ENCODE measurements at regions not wholly inside any gene's neighbourhood (a gene's known extent, or its start where the extent isn't known, plus 50 kb on each side); places are given as distances from the start of the nearest gene placed in this dataset.

GRCh38 chr9:89811356-89811755, 206.5 kb downstream of the GADD45G start:
- H3K4me1 ChIP-seq = no peaks in the 10 kb centered on the region
- TF ChIP-seq, protein P1, sequence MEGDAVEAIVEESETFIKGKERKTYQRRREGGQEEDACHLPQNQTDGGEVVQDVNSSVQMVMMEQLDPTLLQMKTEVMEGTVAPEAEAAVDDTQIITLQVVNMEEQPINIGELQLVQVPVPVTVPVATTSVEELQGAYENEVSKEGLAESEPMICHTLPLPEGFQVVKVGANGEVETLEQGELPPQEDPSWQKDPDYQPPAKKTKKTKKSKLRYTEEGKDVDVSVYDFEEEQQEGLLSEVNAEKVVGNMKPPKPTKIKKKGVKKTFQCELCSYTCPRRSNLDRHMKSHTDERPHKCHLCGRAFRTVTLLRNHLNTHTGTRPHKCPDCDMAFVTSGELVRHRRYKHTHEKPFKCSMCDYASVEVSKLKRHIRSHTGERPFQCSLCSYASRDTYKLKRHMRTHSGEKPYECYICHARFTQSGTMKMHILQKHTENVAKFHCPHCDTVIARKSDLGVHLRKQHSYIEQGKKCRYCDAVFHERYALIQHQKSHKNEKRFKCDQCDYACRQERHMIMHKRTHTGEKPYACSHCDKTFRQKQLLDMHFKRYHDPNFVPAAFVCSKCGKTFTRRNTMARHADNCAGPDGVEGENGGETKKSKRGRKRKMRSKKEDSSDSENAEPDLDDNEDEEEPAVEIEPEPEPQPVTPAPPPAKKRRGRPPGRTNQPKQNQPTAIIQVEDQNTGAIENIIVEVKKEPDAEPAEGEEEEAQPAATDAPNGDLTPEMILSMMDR (IDR thresholded peaks at IDR 0.05) = no peak
- no peak overlapping the region for H3K4me3 ChIP-seq
- H3K27me3 ChIP-seq = no peaks in the 10 kb centered on the region
- H3K9me3 ChIP-seq = no peaks in the 10 kb centered on the region
- no peak for DNase-seq
- no peak overlapping the region for H3K27ac ChIP-seq
- H3K9ac ChIP-seq (ENCODE audit: low read depth in 2 of 2, low read length in 2 of 2) = no peak overlapping the region
- intact Hi-C loops (cut with DNase I) = no loop called here
- H3K36me3 ChIP-seq = no peaks in the 10 kb centered on the region

DNA sequence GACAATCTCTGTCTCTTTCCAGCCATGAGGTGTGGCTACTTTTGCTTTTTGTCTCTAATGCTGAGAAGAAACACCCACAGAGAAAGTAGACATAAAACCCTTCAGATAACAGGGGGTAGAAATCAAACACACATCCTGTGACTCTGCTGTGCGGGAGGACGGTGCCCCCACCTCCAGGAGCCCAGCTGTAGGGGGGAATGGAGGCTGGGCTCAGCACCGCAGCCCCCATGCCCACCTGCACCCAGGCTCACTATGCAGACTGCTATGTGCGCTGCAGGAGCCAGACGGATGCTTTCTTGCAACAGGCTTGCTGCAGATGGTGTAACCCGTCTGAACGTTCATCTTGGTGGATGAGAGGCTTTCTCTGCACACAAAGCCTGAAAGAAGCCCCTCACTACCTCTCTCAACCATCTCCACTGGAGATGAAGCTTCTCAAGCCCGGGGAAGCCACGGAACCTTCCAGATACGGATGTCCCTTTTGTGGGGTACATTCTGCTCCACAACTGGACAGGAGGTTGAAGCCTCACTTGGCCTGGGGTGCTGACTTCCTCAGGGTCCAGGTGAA, 207.2 kb downstream of the GADD45G start:
- Histone ChIP-seq H3K4me1 (no peaks in the 10 kb centered on the region), H3K9me3 (no peaks in the 10 kb centered on the region), H3K4me3 (no peak overlapping the region), H3K27ac (no peak overlapping the region), H3K36me3 (no peaks in the 10 kb centered on the region), H3K27me3 (no peaks in the 10 kb centered on the region), H3K9ac (ENCODE audit: low read depth in 2 of 2, low read length in 2 of 2) (no peak overlapping the region)
- no peak for DNase-seq
- intact Hi-C loops (cut with DNase I) = no loop called here
- TF ChIP-seq, protein P1 (IDR thresholded peaks at IDR 0.05) = no peak

- Histone ChIP-seq H3K27ac (no peak overlapping the region), H3K36me3 (no peaks in the 10 kb centered on the region), H3K4me1 (no peaks in the 10 kb centered on the region), H3K27me3 (no peaks in the 10 kb centered on the region), H3K9me3 (no peaks in the 10 kb centered on the region), H3K9ac (ENCODE audit: low read depth in 2 of 2, low read length in 2 of 2) (no peak overlapping the region), H3K4me3 (no peak overlapping the region)
- intact Hi-C loops (cut with DNase I) = no loop called here
- DNase-seq = no peak
- TF ChIP-seq, protein P1 (IDR thresholded peaks at IDR 0.05) = no peak
Observed at GRCh38 chr9:89812556-89813181, 207.9 kb downstream of the GADD45G start.

- H3K27me3 ChIP-seq = no peaks in the 10 kb centered on the region
- H3K36me3 ChIP-seq = no peaks in the 10 kb centered on the region
- no peak overlapping the region for H3K4me3 ChIP-seq
- no peak overlapping the region for H3K9ac ChIP-seq (ENCODE audit: low read depth in 2 of 2, low read length in 2 of 2)
- H3K27ac ChIP-seq = no peak overlapping the region
- TF ChIP-seq, protein P1 (IDR thresholded peaks at IDR 0.05) = no peak
- H3K4me1 ChIP-seq = no peaks in the 10 kb centered on the region
- intact Hi-C loops (cut with DNase I) = no loop called here
- no peak for DNase-seq
- no peaks in the 10 kb centered on the region for H3K9me3 ChIP-seq
Observed at GRCh38 chr9:89813482-89813881, 208.7 kb downstream of the GADD45G start.

DNA sequence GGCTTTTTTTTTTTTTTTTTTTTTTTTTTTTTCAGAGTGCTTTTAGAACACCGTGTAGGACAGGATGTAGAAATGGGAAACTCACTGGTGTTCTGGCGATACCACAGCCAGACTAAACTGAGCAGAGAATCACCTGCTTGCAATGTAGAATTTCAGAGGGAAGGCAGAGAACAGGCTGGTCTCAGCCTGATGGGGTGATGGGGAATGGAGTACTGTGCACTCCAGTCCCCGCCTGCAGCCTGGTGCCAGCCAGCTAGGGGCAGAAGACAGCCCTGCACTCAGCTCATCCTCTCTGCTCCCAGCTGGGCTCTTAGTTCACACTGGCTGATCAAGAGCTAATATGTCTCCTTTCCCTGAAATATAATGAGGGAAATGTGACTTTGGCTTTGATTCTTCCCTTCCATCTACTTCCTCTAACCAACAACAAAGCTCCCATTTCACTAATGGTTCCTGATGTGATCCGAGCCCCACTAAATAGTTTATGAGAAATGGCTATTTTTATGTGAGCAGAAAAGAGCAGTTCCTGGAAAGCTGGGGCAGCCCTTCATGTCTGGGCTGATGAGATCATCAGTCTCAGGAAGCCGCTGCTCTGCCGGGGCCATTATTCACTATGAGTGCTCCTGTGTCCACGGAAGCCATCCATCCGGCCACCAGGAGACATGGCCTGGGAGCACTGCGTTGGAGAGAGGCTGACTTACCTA, 209.7 kb downstream of the GADD45G start:
- no peaks in the 10 kb centered on the region for H3K4me1 ChIP-seq
- intact Hi-C loops (cut with DNase I) = no loop called here
- no peak overlapping the region for H3K27ac ChIP-seq
- H3K36me3 ChIP-seq = no peaks in the 10 kb centered on the region
- H3K9me3 ChIP-seq = no peaks in the 10 kb centered on the region
- H3K27me3 ChIP-seq = no peaks in the 10 kb centered on the region
- TF ChIP-seq, protein P1 (IDR thresholded peaks at IDR 0.05) = no peak
- no peak overlapping the region for H3K9ac ChIP-seq (ENCODE audit: low read depth in 2 of 2, low read length in 2 of 2)
- no peak overlapping the region for H3K4me3 ChIP-seq
- DNase-seq = no peak

Measured in colonic mucosa (tissue), 4 donors.